GM23338 (cell line): ENCODE measurements at regions not wholly inside any gene's neighbourhood (a gene's known extent, or its start where the extent isn't known, plus 50 kb on each side); places are given as distances from the start of the nearest gene placed in this dataset.

Experiments used
- CREB1 ChIP-seq: fragments of 250-450 bp; sonication (Bioruptor Pico); IDR thresholded peaks from 2 replicates; pipeline ENCODE4 v1.5.0; 2020; ENCODE audit warnings: low read depth, mild to moderate bottlenecking, moderate library complexity
- ETS1 ChIP-seq: IDR thresholded peaks from 2 replicates; pipeline ENCODE4 v1.6.1; 2016; ENCODE audit warnings: antibody characterized with exemption
- EZH2 ChIP-seq: fragments of 200-600 bp; sonication (generic); IDR thresholded peaks from one replicate; pipeline ENCODE4 v1.8.0; 2017; ENCODE audit warnings: antibody characterized with exemption, mild to moderate bottlenecking, low read depth; ENCODE audit not compliant: unreplicated experiment
- EZH2phosphoT487 ChIP-seq: fragments of 200-600 bp; sonication (generic); IDR thresholded peaks from one replicate; pipeline ENCODE4 v1.8.1; 2018; ENCODE audit warnings: antibody characterized with exemption; ENCODE audit not compliant: unreplicated experiment
- POLR2AphosphoS5 ChIP-seq: IDR thresholded peaks from 2 replicates; pipeline ENCODE4 v1.6.1; 2016; ENCODE audit warnings: antibody characterized with exemption, low read depth
- STAT1 ChIP-seq: IDR thresholded peaks from one replicate; pipeline ENCODE4 v1.6.1; 2016; ENCODE audit warnings: antibody characterized with exemption; ENCODE audit not compliant: unreplicated experiment
- ZNF114 ChIP-seq: fragments of 250-450 bp; sonication (Bioruptor Pico); IDR thresholded peaks from 2 replicates; pipeline ENCODE4 v1.5.0; 2020; ENCODE audit warnings: mild to moderate bottlenecking, moderate library complexity
- TF ChIP-seq, protein P1 (sequence below), 2 experiments: fragments of 200-600 bp in 1 of 2; sonication (generic) in 1 of 2; conservative IDR thresholded peaks; 2 replicates each; pipeline versions ENCODE4 v1.5.1 to v1.6.1; 2016 to 2017; ENCODE audit warnings: antibody characterized with exemption in 2 of 2, low read depth in 2 of 2, mild to moderate bottlenecking in 2 of 2, moderate library complexity in 1 of 2

GRCh38 chr4:128633067-128633466 is 176.4 kb upstream of the JADE1 start:
- TF ChIP-seq, protein P1, sequence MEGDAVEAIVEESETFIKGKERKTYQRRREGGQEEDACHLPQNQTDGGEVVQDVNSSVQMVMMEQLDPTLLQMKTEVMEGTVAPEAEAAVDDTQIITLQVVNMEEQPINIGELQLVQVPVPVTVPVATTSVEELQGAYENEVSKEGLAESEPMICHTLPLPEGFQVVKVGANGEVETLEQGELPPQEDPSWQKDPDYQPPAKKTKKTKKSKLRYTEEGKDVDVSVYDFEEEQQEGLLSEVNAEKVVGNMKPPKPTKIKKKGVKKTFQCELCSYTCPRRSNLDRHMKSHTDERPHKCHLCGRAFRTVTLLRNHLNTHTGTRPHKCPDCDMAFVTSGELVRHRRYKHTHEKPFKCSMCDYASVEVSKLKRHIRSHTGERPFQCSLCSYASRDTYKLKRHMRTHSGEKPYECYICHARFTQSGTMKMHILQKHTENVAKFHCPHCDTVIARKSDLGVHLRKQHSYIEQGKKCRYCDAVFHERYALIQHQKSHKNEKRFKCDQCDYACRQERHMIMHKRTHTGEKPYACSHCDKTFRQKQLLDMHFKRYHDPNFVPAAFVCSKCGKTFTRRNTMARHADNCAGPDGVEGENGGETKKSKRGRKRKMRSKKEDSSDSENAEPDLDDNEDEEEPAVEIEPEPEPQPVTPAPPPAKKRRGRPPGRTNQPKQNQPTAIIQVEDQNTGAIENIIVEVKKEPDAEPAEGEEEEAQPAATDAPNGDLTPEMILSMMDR (conservative IDR thresholded peaks at IDR 0.05; ENCODE audit: low read depth in 2 of 2), result no peak
- TF ChIP-seq CREB1 (CRISPR knock-in tag) (no peak), EZH2 (no peak), STAT1 (no peak), ZNF114 (CRISPR knock-in tag) (no peak), ETS1 (no peak), POLR2AphosphoS5 (no peak), EZH2phosphoT487 (no peak)
